ENCODE measurements at regions not wholly inside any gene's neighbourhood (a gene's known extent, or its start where the extent isn't known, plus 50 kb on each side); places are given as distances from the start of the nearest gene placed in this dataset.

- TF ChIP-seq SIN3A (IDR thresholded peaks at IDR 0.05; ENCODE audit: borderline replicate concordance, insufficient read depth, low read depth, low read length) (no peak), CTCF (IDR thresholded peaks at IDR 0.05) (no peak), REST (IDR thresholded peaks at IDR 0.05; ENCODE audit: insufficient read depth in 1 of 2, low read depth in 2 of 2, low read length in 1 of 2) (no peak), TCF7L2 (IDR thresholded peaks at IDR 0.05; ENCODE audit: low read depth, low read length) (no peak), POLR2AphosphoS5 (IDR thresholded peaks at IDR 0.05; ENCODE audit: low read depth, low read length) (no peak)
- ChIA-PET CTCF (no interaction called here), POLR2A (no interaction called here)
- H3K27ac ChIP-seq (ENCODE audit: low read length) = no peak overlapping the region
- H3K27me3 ChIP-seq (ENCODE audit: control insufficient read depth, insufficient read depth, low read length) = no peaks in the 10 kb centered on the region
- no peaks in the 10 kb centered on the region for H3K36me3 ChIP-seq (ENCODE audit: control insufficient read depth, insufficient read depth, low read length)
- no TSS peak for BruUV-seq (replicated peaks)
- ATAC-seq (no peak), DNase-seq (ENCODE audit: low read depth, low spot score) (no peak)
- H3K4me3 ChIP-seq (ENCODE audit: low read depth in 2 of 2, low read length in 2 of 2) = no peak overlapping the region
- H3K4me1 ChIP-seq (ENCODE audit: control insufficient read depth, insufficient read depth, low read length) = no peaks in the 10 kb centered on the region
- in situ Hi-C loops (cut with HindIII; ENCODE audit: low pct_unique_long_range_greater_than_20kb, low sequenced_read_pairs) (no loop called here), intact Hi-C loops (cut with micrococcal nuclease; ENCODE audit: unreplicated experiment) (no loop called here)
- no peaks in the 10 kb centered on the region for H3K9me3 ChIP-seq (ENCODE audit: control insufficient read depth, insufficient read depth, low read depth, low read length)
These were observed 326.2 kb upstream of the NAV3 start for GRCh38 chr12:77504466-77504865.

- no peaks in the 10 kb centered on the region for H3K27me3 ChIP-seq (ENCODE audit: control insufficient read depth, insufficient read depth, low read length)
- H3K36me3 ChIP-seq (ENCODE audit: control insufficient read depth, insufficient read depth, low read length) = no peaks in the 10 kb centered on the region
- ChIA-PET POLR2A (no interaction called here), CTCF (no interaction called here)
- no peak for TF ChIP-seq CTCF (IDR thresholded peaks at IDR 0.05)
- no peak for TF ChIP-seq SIN3A (IDR thresholded peaks at IDR 0.05; ENCODE audit: borderline replicate concordance, insufficient read depth, low read depth, low read length)
- TF ChIP-seq POLR2AphosphoS5 (IDR thresholded peaks at IDR 0.05; ENCODE audit: low read depth, low read length) = no peak
- no peak for TF ChIP-seq TCF7L2 (IDR thresholded peaks at IDR 0.05; ENCODE audit: low read depth, low read length)
- TF ChIP-seq REST (IDR thresholded peaks at IDR 0.05; ENCODE audit: insufficient read depth in 1 of 2, low read depth in 2 of 2, low read length in 1 of 2) = no peak
- no peaks in the 10 kb centered on the region for H3K9me3 ChIP-seq (ENCODE audit: control insufficient read depth, insufficient read depth, low read depth, low read length)
- intact Hi-C loops (cut with micrococcal nuclease; ENCODE audit: unreplicated experiment) = no loop called here
- no peak overlapping the region for H3K27ac ChIP-seq (ENCODE audit: low read length)
- no peak overlapping the region for H3K4me3 ChIP-seq (ENCODE audit: low read depth in 2 of 2, low read length in 2 of 2)
- H3K4me1 ChIP-seq (ENCODE audit: control insufficient read depth, insufficient read depth, low read length) = no peaks in the 10 kb centered on the region
- in situ Hi-C loops (cut with HindIII; ENCODE audit: low pct_unique_long_range_greater_than_20kb, low sequenced_read_pairs) = no loop called here
- DNase-seq (ENCODE audit: low read depth, low spot score) = no peak
- ATAC-seq = no peak
- no TSS peak for BruUV-seq (replicated peaks)
These were observed 330.6 kb upstream of the NAV3 start for GRCh38 chr12:77500089-77500488.

Data from Panc1 (cell line).